GM19463 (cell line): ENCODE measurements at regions not wholly inside any gene's neighbourhood (a gene's known extent, or its start where the extent isn't known, plus 50 kb on each side); places are given as distances from the start of the nearest gene placed in this dataset.

Experiments used
- ATAC-seq: cut with Tn5 transposase; IDR thresholded peaks from one replicate; pipeline ENCODE4 v1.9.1; 2021; ENCODE audit warnings: mild to moderate bottlenecking, moderate library complexity; ENCODE audit not compliant: unreplicated experiment

DNA sequence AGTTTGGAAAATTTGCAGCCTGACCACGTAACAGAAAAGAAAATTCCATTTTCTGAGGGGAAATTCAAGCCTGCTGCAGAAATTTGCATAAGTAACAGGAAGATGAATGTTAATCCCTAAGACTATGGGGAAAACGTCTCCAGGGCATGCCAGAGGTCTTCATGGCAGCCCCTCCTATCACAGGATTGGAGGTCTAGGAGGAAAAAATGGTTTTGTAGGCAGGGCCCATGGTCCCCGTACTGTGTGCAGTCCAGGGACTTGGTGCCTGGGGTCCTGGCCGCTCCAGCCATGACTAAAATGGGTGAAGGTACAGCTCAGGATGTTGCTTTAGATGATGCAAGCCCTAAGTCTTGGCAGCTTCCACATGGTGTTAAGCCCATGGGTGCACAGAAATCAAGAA, 437.3 kb upstream of the SEMA3A start:
- ATAC-seq: no peak

DNA sequence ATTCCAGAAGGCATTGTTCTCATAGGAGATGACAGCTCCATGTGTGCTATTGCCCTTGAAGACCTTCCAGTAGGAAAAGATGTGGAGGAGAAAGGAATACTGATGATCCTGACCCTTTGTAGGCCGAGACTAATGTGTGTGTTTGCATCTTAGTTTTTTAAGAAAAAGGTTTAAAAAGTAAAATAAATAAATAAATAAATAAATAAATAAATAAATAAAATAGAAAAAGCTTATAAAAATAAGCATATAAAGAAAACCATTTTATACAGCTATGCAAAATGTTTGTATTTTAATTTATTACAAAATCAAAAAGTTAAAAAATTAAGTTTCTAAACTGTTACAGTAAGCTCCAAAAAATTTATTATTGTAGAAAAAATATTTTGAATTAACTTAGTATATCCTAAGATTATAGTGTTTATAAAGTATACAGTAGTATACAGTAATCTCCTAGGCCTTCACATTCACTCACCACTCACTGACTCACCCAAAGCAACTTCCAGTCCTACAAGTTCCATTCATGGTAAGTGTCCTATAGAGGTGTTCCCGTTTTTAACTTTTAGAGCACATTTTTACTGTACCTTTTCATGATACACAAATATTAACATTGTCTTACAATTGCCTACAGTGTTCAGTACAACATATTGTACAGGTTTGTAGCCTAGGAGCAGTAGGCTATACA, 435.2 kb upstream of the SEMA3A start:
- no peak for ATAC-seq

DNA sequence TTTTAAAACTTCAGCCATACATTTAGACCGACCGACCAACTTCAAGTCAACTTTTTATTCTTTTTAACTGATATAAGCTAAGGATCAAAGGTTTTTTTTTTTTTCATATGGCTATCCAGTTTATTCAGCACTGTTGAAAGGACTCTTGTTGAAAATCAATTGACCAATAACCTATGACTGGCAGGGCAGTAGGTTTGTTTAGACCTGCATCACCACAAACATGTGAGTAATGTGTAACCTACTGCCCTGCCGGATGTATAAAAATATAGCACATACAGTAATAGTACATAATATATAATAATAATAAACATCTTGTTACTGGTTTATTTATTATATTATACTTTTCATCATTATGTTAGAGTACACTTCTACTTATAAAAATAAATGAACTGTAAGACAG, 434.6 kb upstream of the SEMA3A start:
- no peak for ATAC-seq

DNA sequence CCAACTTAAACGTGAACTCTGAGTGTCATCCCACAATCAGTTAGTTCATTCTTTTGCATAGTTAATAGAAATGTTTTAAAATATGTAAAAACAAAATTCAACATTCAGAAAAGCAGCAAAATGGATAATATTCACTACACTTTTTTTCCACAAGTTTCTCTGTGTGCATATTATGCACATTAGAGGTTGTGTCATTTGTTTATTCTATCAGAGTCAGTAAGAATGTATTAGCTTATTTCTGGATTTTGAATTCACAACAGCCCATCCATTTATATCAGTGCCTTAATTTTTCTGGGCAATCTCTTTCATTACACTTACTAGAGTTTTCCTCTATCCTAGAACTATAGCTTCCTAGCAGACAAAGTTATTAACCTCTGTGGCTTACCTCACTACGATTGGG, 432.7 kb upstream of the SEMA3A start:
- no peak for ATAC-seq

DNA sequence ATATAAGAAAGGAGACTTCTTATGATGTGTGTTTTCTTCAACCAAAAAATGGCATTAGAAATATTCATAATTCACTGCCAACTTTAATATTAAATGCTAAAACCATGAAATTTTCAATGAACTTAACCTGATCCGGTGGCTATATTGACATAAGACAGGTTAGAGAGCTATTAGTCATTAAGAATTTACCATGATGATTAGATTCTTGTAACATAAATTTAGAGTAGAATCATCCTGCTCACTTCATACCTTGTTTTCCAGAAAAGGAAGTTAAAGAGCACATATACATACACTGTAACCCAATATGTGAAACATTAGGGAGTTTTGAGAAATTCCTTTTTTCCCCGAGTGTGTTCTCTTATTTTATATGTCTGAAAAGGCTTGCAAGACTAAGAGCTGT, 430.3 kb upstream of the SEMA3A start:
- no peak for ATAC-seq

DNA sequence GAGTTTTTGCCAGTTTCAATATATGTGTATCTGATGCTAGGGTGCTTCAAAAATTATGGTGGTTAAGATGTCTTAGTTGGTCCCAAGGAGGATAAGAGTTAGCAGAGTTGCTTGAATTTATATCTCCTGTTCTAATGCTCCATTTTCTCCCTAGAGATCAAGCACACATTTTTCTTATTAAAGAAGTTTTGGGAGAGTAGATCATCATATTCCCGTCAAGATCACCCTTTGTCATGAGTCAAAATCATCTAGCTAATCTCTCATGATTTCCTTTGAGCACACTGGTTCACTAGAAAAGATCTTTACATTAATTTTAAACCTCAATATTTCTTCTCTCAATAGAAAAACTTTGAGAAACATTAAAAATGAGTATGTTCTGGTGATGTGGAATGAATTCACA, 429.9 kb upstream of the SEMA3A start:
- no peak for ATAC-seq

DNA sequence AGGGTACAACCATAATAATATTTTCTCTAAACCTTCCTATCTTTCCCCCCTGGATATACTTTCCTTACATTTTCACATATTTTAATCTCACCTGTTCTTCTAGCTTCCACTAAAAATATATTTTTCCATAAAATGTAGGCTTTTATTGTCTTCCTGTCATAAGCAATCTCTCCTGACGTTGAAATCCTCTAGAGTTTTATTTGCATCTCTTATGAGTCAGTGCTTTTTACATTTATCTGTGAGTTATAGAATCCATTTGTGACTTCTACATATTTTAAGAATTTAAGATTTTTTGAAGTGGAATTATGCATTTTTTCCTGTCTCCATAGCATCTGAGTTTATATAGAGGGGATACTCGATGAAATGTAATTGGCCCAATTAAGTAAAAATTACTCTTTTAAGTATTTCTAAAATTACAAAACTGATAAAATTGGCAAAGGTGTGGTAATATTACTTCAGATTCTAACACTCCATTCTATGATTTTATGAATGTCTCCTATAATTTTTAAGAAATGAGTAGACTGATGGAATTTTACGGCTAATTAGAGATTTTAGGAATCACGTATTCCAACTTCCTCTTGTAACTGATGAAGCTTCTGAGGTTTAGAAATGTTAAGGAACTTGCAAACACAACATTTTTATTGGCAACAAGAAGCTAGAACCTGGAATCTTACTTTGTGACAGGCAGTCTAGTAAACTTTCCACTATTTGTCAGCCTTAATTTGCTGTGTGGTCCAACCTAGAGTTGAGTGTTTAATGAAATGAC, 422.9 kb upstream of the SEMA3A start:
- no peak for ATAC-seq

DNA sequence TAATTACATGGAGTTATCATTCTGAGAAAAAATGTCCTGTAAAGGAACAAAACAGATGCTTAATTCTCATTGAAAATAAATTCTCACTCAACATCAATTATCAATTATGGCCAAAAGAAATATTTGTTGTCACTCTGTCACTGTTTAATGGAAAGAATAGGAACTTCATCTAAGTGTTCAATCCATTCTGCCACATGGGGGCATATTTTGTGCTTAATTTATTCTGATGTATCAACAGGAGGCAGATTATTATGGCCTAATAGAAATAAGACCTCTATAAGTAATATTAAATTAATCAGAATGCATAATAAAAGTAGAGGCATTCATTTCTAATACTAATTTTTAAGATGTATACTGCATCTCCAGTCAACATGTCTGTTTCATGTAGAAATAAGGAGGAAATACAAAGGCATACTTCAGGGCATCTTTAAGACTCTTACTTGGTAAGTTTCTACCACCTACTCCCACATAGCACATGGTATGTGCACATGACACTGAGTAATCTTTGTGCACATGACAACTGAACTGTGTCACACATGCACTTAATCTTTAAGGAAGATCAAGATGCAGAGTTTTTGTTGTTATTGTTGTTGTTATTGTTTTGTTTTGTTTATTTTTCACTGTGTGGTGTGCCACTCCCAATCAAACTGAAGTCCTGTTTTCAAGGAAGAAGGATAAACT, 420.4 kb upstream of the SEMA3A start:
- no peak for ATAC-seq

DNA sequence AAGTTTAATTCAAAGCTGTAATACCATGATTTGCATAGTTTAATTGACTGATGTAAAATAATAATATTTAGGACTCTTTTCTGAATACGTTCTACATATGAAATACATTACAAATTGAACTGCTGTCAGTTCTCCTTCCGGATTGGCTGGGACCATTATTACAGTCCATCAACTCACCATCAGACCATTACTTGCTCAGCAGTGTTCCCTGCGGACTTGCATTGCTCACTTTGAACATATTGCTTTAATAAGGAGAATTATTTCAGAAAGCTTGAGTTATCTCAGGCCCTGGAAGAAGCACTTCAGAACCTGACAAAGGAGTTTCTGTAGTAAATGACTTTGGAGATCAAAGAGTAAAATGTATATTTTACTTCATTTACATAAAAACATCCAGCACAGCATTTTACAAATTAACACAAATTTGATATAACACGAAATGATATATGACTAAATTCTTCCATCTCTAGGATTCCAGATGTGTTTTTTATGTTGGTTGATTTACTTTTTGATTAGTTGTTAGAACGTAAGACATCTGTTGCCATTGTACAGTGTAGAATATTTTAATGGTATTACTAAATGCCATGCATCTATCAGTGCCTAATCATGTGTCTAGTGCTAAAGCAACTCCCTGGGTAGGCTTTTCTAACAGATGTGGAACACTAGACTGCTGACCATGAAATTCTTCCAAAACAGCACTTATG, 418.5 kb upstream of the SEMA3A start:
- ATAC-seq: no peak

DNA sequence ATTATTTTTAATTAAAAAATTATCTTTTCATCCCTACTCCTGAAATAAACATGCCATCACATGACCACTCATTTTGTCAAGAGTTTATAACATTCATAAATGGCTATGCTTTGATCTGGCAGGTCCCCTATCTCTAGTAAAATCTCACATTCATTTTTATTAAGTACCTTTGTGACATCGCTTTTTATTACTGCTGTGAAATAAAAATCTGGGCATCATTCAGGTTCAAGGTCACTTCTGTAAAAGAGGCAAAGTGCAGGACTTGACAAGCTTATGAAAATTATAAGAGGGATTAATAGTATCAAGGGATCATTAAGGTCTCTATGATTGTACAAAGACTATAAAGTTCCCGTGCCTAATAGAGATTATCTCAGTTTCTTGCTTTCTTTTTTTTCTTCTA, 416.8 kb upstream of the SEMA3A start:
- no peak for ATAC-seq

DNA sequence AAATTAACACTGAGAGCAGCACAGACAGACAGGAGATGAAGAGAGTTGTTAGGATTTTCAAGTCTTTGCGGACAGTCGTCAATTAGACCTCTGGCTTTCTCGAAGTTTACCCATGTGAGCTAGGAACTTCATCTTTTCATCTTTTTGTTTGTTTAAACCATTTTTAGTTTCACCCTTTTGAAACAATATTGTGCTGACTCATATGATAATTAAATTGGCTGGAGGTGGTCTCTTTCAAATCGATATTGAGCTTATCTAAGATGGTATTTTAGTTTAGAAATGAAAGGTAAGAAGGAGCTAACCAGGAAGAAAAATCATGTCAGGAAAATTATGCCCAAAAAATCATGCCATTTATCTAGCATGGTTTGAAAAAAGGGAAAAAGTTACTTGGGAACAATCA, 415.8 kb upstream of the SEMA3A start:
- ATAC-seq: no peak

DNA sequence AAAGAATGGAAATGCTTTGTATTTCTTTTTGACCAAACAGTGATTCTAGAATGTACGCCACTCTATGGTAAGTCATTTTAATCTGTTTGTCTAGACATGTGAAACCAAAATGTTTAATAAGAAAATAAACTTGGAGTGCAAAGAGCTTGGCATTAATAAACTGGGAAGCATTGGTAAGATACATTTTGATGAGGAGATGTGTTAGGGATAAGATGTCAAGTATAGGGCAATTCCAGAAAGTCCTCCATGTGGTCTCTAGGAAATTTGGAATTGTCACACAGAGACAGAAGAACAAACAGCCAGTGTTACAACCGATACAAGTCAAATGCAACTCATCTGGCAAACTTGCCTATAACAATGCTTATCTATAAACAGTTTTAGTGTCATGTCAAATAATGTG, 410.7 kb upstream of the SEMA3A start:
- ATAC-seq: no peak

DNA sequence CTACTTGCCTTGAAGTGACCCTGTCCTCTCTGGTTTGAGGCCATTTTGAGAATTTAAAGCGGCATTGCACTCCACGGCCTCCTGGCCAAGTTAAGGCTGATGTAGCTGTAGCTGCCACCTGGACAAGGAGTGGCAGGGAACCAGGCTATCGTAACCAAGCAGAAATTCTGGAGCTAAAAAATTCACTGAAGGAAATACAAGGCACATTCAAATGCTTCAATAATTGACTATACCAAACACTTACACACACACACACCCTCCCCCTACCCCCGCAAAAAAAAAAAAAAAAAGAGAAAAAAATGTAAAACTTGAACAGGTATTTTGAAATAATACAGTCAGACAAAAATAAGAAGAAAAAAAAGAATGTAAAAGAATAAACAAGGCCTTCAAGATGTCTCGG, 409.0 kb upstream of the SEMA3A start:
- ATAC-seq: no peak

DNA sequence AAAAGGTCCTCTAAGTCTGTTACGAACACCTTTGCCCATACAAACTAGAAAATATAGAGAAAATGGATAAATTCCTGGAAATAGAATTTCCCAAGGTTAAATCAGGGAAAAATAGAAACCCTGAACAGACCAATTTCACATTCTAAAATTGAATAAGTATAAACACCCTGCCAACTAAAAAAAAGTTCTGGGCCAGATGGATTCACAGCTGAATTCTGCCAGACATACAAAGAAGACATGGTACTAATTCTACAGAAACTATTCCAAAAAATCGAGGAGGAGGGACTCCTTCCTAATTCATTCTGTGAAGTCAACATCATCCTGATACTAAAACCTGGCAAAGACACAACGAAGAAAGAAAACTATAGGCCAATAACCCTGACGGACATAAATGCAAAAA, 400.4 kb upstream of the SEMA3A start:
- ATAC-seq: no peak

DNA sequence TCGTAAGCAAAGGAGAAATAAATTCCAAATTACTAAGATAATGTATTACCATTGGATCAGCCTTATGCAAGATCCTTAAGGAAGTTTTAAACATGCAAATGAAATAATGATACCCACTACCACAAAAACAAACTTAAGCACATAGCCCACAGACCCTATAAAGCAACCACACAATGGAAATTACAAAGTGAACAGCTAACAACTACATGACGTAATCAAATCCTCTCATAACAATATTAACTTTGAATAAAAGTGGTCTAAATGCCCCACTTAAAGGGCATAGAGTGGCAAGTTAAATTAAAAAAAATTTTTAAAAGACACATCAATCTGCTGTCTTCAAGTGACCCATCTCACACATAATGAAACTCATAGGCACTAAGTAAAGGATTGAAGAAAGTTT, 397.3 kb upstream of the SEMA3A start:
- ATAC-seq: no peak

DNA sequence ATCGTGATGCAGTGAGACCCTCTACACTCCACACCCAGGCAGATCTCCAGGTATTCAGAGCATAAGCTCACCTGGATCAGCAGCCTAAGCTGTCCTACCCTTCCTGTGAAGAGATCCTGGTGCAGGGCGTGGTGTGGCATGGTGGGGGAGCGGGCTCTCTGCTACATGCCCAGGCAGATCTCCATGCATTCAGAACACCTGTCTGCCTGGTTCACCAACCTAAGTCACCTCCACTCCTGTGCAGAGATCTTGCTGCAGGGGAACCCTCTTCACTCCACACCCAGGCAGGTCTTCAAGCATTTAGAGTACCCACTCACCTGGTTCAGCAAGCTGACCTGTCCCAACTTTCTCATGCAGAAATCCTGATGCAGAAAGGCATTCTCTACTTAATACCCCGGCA, 394.4 kb upstream of the SEMA3A start:
- no peak for ATAC-seq

DNA sequence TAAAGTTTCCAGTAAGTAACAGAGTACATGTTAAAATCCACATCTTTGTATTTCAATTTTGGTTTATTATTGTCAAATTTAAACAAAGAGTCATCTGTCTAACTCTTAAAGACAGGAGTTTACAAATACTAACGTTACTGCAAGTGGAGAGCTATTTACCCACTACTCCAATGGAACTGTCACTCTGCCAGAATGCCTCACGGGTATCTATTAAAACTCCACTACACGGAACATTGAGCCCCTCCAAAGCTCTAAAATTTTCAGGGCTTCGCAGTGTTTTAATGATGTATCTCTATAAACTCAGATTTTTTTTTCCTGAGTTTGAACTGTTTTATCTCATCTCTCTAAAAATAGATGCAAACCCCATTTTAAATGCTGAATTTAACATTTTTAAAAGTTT, 388.7 kb upstream of the SEMA3A start:
- no peak for ATAC-seq

DNA sequence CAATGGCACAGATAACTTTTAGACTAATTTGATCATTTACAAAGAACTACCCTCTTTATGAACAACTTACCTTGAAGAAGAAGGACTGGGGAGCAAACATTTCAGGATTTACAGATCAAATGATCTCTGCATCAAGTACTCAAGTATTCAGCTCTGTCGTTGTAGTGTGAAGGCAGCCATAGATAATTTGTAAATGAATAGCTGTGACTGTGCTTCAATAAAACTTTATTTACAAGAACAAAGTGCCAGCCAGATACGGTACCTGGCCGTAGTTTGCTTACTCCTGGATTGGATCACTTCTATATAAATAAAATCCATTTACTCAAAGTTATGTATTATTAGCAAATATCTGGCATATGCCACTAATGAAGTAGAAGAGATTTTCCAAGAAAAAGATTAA, 388.2 kb upstream of the SEMA3A start:
- no peak for ATAC-seq

DNA sequence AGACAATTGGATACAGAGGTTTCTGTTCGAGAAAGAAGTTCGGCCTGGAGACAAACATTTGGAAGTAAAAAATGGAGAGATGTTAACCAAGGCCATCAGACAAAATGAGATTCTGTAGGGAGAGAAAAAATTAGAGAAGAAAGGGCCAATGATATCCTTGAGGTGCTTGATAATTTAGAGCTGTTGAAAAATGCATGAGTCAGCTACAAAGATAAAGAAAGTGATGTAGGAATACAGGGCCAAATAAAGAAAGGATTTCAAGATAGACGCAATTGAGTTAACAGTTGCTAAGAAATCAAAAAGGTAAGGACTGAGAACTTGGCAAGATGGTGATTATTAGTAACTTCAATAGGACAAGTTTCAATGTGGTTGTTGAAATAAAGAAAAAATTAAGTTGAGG, 384.2 kb upstream of the SEMA3A start:
- no peak for ATAC-seq

DNA sequence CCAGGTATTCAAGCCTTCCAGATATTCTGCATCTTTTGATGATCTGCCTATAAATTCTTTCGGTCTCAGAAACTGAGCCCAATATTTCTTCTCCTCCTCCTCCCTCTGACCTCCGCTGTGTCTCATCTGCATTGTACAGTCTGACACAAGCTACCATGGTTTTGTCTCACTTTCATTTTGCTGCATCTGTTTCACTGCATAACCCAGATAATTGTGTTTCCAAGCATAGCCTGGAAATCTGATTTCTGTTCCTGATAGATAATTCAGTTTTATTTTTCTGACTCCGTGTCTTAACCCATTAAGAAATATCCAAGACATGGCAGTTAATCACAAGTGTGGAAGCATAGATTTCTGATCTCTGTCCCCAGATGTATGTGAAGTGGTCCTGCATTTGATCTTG, 374.2 kb upstream of the SEMA3A start:
- ATAC-seq: no peak

DNA sequence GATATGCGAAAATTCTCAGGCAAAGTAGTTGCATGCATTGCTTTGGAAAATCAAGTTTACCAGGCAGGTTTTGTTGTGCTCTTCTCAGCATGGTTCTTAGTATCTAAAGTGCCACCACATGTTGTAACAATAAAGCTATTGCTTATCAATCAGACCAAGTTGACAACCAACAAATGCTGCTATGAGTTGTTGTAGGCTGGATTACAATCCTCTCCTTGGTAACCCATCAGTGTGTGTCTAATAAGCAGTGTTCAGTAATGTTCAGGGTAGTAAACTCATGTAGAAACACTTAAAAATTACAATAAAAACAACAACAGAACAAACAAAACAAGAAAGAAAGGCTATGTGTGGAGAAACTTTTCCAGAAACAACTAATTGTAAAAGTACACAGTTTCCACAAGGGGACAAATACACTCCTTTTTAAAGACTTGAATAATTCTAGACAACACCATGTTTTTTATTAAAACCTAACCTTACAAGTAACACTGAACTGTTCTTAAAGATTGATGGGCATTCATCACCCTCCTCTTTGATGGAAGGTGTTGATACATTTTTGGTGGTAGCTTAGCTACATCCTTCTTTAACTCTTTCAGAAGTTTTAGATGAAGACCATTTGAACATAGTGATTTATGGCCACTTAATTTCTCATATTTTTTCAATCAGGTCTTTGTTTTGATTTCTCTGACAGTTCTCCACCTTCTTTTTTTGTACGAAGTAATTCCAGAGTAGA, 370.9 kb upstream of the SEMA3A start:
- no peak for ATAC-seq
